GM19035 (cell line): ENCODE measurements at regions not wholly inside any gene's neighbourhood (a gene's known extent, or its start where the extent isn't known, plus 50 kb on each side); places are given as distances from the start of the nearest gene placed in this dataset.
"Not testable (repeated sequence)": the region's sequence is repeated elsewhere in the genome, so short reads cannot be mapped to it uniquely, and the experiment has no call there.

Experiments
- ATAC-seq: cut with Tn5 transposase; IDR thresholded peaks from one replicate; pipeline ENCODE4 v1.9.1; 2021; ENCODE audit not compliant: unreplicated experiment

DNA sequence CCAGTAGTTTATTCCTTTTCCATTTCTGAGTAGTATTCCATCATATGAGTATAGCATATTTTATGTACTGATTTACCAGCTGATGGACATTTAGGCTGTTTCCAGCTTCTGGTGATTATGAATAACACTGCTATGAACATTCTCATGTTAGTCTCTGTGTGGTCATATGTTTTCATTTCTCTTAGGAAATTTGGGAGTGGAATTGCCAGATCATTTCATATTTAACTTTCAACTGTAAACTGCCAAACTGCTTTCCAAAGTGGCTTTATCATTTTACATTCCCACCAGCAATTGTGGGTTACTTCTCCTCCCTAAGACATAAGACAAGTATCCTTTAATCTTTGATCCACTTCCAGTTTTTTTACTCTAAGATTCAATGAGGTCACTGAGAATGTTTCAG, 85.7 kb upstream of the RALGPS2 start:
- no peak for ATAC-seq

DNA sequence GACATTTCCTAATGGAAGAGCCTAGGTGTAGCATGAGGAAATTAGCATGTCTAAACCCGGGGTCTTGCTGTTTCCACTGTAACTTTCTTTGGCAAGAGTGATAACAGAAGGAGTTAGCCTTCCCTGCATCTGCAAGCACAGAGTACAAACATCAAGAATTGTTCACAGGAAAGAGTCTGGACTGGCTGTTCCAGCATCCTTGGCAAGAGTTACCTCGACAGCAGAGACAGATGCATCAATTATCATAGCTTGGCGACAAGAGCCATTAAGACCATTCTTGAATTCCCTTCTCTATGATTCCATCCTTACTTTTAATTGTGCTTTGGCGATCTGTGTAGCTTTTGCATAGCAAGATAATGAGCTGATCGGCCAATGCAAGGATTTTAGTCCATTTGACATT, 82.8 kb upstream of the RALGPS2 start:
- ATAC-seq = no peak

DNA sequence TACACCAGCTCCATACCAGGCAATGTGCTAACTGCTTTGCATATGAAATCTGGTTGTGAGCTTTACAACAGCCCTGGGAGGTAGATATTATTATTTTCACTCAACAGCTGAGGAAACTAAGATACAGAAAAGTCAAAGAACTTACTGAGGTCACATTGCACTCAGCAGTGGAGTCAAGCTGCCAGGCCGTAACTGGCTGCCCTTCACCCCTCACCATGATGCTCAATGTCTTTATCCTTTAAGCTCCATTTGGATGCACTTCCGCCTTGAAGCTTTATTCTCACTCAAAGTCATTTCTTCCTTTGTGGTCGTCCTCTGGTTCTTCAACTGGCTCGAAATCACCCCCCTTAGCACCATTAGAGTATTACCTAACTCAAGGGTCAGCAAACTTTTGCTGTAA, 81.7 kb upstream of the RALGPS2 start:
- no peak for ATAC-seq

DNA sequence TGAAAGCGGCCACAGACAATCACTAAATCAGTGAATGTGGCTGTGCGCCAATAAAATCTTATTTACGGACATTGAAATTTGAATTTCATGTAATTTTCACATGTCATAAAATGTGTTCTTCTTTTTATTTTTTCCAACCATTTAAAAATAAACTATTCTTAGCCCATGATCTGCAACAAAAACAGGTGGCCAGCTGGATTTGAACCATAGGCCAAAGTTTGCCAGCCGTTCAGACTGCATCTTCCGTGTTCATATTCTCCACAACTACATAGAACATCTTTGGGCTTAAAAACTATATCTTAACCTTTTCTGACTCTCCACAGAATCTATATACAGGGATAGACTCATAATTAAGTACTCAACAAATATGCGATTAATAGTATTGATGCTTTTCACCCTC, 81.2 kb upstream of the RALGPS2 start:
- no peak for ATAC-seq

DNA sequence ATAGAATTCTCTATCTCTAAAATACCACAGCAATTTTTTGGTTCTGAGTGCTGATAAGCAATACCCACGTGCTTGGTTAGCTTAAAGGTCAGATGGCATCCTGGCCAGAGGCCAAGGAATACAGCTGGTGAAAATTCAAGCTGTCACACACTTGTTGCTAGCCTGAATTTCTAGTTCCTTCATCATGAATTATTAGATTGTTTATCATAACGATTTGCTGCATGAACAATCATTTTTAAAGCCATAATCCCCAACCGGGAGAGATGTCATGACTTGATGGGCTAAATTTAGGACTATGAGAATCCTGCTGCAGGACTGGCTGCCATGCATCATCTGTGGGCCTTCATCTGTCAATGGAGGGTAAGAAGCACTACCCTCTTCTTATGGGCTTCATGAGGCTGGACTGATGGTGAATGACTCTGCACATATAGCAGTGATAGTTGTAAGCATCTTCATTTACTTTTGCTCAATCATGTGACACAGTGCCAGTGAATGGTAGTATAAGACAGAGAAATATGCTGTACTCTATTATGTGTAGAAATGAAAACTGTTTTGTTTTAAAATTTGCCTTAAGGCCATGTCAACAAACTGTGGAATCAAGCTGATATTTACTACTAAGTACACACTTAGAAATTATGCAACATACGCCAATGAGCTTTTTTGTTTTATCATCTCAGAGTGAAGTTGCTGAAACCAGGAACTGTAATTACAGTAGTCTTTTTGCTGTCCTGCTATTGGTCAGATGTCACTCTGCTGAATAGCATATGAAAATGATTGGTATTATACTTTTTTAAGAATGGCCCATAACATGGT, 80.5 kb upstream of the RALGPS2 start:
- ATAC-seq = no peak

DNA sequence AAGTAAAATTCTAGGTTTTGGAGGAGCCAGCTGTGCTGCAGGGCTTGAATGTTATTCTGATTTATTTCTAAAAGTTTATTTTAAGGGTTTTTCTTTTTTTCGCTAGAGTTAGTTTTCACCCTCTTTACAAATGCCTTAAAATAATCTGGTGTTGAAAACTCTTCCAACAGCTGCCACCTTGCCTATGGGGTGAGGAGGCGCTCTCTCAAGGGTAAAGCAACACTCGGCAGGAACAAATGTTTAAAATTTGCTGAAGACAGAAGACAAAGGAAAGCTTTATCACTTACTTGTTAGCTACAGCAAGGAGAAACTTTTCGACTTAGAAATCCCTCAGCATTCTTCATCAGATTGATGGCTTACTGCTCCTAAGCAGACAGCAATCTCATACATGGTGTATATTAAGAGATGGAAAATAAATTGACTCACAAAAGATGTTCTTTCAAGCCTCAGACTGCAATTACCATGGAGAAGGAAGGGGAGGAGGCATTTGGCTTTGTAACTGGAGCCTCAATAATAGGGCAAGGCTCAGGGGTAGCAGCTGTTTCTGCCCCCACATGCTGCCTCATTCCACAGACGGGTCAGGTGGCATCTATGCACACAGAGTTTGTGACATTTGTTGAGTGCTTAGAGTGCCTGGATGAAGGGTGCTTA, 79.8 kb upstream of the RALGPS2 start:
- ATAC-seq = no peak

DNA sequence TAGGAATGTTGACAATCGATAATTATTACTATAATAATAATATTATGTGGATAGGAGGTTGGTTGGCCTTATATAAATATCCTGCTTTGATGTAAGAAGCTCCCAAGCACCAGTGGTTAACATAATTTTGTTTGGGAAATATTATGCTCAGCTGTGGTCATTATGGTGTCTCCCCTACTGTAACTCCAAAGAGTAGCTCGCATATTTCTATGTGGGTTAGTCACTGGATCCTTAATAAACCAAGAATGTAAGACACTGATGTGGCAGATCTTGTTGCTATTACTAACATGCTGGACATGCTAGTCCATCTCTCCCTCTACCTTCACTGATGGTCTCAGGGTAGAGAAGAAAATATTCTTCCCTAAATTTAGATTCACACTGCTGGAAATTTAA, 79.2 kb upstream of the RALGPS2 start:
- ATAC-seq = no peak

DNA sequence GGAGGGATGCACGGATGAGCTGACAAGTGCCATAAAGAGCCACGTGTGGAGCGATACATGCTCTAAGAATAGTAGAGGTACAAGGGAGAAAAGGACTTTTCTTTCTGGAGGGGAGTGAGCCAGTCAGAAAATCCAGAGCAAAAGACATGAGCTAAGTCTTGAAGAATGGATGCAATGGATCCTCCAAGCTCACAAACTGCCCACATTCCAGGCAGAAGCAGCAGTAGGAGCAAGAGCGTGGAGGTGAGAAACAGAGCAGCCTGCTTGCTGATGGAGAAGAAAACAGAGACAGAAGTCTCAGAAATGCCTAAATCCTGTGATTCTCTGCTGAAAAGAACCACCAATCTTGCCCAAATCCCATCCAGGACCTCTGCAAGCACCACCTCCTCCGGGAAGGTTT, 78.2 kb upstream of the RALGPS2 start:
- no peak for ATAC-seq

DNA sequence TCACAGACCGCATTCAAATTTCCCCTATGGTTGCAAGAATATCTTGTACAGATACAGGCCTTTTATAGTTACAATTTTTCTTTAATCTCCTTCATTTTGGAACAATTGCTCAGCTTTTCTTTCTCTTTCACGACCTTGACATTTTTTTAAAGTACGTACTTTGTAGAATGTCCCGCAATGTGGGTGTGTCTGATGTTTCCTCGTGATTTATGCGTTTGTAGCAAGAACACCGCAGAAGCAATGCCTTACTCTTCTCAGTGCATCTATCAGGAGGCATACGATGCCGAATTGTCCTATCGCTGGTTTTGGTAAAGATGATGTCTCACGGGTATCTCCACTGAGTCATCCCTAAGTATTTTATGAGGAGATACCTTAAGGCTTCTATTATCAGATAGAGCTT, 76.9 kb upstream of the RALGPS2 start:
- ATAC-seq = no peak

DNA sequence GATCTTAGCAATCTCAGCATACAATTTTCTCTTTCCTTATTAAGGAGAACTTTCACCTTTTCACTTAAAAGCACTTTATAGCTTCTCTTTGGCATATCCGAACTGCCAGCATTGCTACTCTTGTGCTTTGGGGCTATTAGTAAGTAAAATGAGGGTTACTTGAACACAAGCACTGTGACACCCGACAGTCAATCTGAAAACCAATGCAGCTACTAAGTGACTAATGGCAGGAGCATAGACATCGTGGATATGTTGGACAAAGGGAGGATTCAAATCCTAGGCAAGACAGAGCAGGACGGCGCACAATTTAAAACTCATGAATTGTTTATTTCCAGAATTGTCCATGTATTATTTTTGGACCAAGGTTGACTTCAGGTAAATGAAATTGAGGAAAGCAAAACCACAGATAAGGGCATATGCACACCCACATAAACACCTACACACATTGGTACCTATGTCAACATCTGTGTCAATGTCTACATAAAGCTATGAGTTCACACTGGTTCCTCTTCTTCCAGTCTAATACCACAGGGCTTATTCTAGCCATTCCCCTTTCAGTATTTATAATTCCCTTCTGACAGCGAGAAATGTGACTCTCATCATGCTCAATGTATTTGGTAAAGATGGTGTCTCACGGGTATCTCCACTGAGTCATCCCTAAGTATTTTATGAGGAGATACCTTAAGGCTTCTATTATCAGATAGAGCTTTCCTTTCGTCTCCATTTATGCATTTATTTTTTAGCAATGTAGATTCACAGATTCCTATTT, 75.3 kb upstream of the RALGPS2 start:
- ATAC-seq = no peak

DNA sequence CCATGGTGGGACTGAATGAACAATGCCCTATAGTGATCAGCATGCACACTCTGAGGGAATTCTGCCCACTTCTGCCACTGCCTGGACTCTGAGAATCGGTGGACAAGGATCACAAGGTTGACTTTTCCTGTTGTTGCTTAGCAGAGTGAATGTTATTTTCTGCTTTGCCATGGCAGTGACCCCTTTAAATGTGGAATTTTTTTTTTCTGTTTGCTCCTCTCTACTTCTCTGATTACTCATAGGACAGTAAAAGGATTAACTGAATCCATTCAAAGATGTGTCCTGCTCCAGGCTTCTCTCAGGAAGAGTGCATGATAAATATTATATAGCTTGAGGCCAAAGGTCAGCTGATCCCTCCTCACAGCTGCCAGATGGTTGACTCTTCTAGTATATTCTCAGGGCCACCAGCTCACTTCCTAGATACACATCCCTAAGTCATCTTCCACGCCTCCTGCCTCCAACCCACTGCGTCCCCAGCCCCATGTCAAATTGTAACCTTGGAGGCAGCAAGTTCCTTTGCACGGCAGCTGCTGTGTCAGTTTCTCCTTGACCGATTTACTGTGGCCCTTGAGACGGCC, 74.0 kb upstream of the RALGPS2 start:
- ATAC-seq = no peak

DNA sequence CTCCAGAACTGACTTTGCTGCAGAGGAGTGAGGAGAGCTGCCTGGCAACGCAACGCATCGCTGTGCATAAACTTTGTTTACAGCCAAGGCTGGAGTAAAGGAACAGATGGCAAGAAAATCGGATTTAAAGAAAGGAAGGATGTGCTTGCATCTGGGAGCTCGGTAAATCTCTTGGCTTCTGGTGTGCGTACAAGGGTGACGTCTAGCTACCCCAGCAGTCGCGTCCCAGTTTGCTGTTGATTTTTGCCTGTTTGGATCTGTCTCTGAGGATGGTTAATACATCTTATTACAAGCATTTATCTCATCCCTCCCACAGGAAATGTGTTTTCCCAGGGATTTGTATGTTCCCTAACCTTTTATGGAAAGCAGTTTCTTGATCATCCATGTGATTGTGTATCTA, 73.3 kb upstream of the RALGPS2 start:
- ATAC-seq = no peak

DNA sequence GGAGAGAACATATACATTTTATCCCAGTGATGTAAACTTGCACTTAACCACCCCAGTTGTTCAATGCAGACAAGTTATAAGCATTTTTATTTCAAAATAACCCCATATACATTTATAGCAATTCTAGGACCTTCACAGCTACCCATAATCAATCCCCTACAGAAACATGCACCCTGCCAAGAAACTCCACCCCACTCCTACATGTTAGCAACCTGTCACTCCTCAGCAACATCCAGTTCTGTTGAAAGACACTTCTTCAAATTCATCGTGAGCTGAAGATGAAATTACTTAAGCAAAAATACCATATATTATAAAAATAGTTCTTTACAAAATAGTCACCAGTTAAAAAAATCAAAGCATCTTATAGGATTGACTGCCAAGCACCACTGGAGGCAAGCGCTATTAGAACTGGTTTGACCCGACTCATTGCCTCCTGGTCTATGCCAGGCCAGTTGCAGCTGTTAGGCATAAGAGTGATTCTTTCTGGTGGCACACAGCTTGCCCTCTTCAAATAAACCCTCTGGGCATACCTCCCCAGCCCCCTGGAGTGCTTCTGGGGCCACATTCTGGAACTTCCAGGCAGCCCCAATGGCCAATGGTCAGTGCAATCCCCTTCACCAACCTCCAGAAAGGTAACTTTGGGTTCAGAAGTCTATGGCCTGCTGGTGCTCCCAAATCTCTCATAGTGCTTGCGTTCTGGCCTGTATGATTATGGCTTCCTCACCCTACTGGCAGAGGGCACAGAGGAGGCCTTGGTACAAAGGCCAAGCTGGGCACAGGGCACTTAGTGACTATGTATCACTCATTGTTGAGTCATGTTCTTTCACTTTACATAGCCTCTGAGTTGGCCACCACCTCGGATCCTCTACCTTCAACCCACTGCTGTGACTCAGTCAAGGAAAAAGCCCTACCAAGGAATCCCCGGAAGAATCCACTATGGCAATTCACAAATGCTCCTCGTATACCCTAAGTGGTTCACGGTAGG, 72.2 kb upstream of the RALGPS2 start:
- no peak for ATAC-seq

DNA sequence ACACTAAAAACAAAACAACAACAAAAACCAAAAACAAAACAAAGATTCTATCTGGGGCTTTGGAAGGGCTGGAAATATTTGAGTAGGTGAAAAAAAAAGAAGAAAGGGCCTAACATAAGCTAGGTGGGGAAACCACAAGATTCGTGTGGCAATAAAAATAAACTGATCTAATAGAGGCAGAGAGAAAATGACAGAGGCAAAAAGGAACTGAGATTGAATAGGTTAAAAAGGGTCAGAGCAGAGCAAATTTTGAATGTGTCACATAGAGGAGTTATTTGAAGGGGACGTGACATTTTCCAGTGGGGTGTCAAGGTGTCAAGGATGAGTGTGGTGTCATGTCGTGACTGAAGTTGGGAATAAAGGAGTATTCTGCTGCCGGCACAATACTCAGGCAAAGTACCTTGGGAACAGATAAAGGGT, 65.2 kb upstream of the RALGPS2 start:
- peak; percentile 70 for ATAC-seq

DNA sequence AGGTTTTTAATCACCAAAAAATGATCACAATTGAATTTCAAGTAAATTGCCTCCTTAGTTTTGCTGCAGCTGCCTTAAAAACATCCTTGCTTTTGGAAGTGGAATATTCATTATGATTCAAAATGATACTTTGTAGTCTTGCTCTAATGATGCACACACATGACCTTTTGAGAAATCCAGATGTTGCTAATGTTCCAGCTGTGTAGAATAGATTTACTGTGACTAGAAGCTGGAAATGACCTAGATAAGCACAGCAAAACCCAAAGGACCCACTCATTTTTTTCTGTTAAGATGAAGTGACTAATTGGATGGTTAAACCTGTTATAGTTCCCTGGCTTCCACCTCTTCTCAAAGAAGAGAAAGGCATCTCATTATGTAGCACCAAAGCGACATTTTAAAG, 64.6 kb upstream of the RALGPS2 start:
- no peak for ATAC-seq

DNA sequence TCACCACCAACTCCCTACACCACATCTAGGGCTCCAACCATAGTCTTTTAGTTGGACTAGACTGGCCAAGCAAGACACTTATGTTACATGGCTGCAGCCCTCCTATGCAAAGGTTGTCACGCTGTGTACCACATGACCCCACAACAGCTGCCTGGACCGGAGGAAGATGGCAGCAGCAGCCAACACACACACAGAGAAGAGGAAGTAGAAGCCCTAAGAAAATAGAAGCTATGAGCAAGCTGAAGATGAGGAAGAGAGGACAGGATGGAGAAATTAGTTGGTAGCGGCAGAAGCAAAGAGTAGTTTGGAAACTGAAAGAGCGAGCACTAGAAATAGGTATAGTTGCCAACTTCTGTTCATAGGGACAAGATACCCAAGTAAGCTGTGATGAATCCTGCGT, 60.8 kb upstream of the RALGPS2 start:
- peak; percentile 60 for ATAC-seq

DNA sequence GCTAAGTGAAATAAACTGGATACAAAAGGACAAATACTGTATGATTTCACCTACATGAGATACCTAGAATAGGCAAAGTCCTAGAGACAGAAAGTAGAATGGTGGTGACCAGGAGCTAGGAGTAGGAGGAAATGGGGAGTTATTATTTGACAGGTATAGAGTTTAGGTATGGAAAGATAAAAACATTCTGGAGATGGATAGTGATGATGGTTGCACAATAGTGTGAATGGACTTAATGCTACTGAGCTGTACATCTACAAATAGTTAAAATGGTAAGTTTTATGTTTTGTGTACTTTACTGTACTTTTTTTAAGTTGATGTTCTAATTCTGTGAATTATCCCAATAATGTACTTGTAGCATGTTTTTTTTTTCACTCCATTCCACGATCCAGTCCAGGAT, 59.5 kb upstream of the RALGPS2 start:
- no peak for ATAC-seq

DNA sequence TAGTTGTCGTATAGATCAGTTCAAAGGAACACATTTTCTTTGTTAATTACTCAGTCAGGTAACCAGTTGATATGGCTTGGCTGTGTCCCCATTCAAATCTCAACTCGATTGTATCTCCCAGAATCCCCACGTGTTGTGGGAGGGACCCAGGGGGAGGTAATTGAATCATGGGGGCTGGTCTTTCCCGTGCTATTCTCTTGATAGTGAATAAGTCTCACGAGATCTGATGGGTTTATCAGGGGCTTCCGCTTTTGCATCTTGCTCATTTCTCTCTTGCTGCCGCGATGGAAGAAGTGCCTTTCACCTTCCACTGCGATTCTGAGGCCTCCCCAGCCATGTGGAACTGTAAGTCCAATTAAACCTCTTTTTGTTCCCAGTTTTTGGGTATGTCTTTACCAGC, 58.2 kb upstream of the RALGPS2 start:
- not testable (repeated sequence) for ATAC-seq

DNA sequence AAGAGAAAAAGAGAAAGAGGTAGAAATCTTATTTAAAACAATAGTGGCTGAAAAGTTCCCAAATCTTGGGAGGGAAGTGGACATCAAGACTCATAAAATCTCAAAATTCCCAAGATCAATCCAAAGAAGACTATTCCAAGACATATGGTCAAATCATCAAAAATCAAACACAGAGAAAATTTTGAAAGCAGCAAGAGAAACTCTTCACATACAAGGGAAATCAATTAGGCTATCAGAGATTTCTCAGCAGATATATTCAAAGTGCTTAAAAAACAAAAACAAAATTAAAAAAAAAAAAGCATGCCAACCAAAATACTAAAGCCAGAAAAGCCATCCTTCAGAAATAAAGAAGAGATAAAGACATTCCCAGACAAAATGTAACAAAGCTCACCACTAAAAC, 52.6 kb upstream of the RALGPS2 start:
- no peak for ATAC-seq

DNA sequence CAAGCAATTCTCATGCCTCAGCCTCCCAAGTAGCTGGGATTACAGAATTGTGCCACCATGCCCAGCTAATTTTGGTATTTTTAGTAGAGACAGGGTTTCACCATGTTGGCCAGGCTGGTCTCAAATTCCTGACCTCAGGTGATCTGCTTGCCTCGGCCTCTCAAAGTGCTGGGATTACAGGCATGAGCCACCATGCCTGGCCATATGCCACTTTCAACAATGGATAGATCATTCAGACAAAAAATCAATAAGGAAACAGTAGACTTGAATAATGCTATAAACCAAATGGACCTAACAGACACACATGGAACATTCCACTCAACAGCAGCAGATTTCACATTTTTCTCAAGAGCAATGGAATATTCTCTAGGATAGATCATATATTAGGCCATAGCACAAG, 50.5 kb upstream of the RALGPS2 start:
- ATAC-seq = not testable (repeated sequence)
